K562 (cell line): ENCODE measurements at regions not wholly inside any gene's neighbourhood (a gene's known extent, or its start where the extent isn't known, plus 50 kb on each side); places are given as distances from the start of the nearest gene placed in this dataset.
A peak's percentile ranks its signal among the peaks of the same experiment; 100 is the strongest.

ENCODE experiments used
- BRF1 ChIP-seq: IDR thresholded peaks from 3 replicates; pipeline ENCODE4 v1.6.1; 2011; ENCODE audit warnings: borderline replicate concordance, mild to moderate bottlenecking; ENCODE audit not compliant: insufficient read length; ENCODE audit errors: extremely low read depth
- ETS2 ChIP-seq: IDR thresholded peaks from 2 replicates; pipeline ENCODE4 v1.6.1; 2016; ENCODE audit warnings: borderline replicate concordance, missing genetic modification characterization, mild to moderate bottlenecking, moderate library complexity, missing compliant biosample characterization; ENCODE audit not compliant: poor library complexity, severe bottlenecking
- FOXP1 ChIP-seq: sonication (generic); formaldehyde crosslinking; IDR thresholded peaks from 2 replicates; pipeline ENCODE4 v1.8.0; 2022; ENCODE audit warnings: mild to moderate bottlenecking, missing genetic modification reagents
- HDAC3 ChIP-seq: fragments of 450-650 bp; IDR thresholded peaks from 2 replicates; pipeline ENCODE4 v1.6.1; 2018; ENCODE audit warnings: borderline replicate concordance, mild to moderate bottlenecking, moderate library complexity; ENCODE audit not compliant: partially characterized antibody
- HNRNPK ChIP-seq: fragments of 200-400 bp; formaldehyde crosslinking; IDR thresholded peaks from one replicate; pipeline ENCODE4 v1.6.1; 2018; ENCODE audit warnings: mild to moderate bottlenecking, low read depth, low read length; ENCODE audit not compliant: poor library complexity, severe bottlenecking
- IRF2 ChIP-seq: sonication (generic); formaldehyde crosslinking; IDR thresholded peaks from 2 replicates; pipeline ENCODE4 v1.8.1; 2022; ENCODE audit warnings: mild to moderate bottlenecking, missing genetic modification reagents
- MBD2 ChIP-seq: sonication (generic); IDR thresholded peaks from 2 replicates; pipeline ENCODE4 v1.6.1; 2016; ENCODE audit warnings: low read depth, borderline replicate concordance
- RUNX1 ChIP-seq: sonication (generic); IDR thresholded peaks from 2 replicates; pipeline ENCODE4 v1.6.1; 2016; ENCODE audit warnings: antibody characterized with exemption, low read depth
- STAT5A ChIP-seq: IDR thresholded peaks from 2 replicates; pipeline ENCODE4 v1.6.1; 2012; ENCODE audit warnings: low read length, inconsistent platforms, borderline replicate concordance
- TAF7 ChIP-seq: fragments of 450-650 bp; IDR thresholded peaks from 2 replicates; pipeline ENCODE4 v1.6.1; 2016; ENCODE audit warnings: missing genetic modification characterization, missing compliant biosample characterization
- VEZF1 ChIP-seq: fragments of 200-800 bp; sonication (Bioruptor generic); IDR thresholded peaks from 2 replicates; pipeline ENCODE4 v1.6.1; 2017; ENCODE audit warnings: missing genetic modification characterization, missing compliant biosample characterization
- ZBTB40 ChIP-seq, 2 experiments: fragments of 450-650 bp in 1 of 2; sonication (generic) in 1 of 2; formaldehyde crosslinking in 1 of 2; IDR thresholded peaks; 2 replicates each; pipeline versions ENCODE4 v1.7.1 to v1.9.0; 2016 to 2022; ENCODE audit warnings: inconsistent platforms in 1 of 2, mild to moderate bottlenecking in 1 of 2, missing genetic modification reagents in 1 of 2
- TF ChIP-seq, protein P1 (sequence below): fragments of 450-650 bp; formaldehyde crosslinking; IDR thresholded peaks from 2 replicates; pipeline ENCODE4 v1.4.0; 2020; ENCODE audit warnings: mild to moderate bottlenecking, mixed read lengths

DNA sequence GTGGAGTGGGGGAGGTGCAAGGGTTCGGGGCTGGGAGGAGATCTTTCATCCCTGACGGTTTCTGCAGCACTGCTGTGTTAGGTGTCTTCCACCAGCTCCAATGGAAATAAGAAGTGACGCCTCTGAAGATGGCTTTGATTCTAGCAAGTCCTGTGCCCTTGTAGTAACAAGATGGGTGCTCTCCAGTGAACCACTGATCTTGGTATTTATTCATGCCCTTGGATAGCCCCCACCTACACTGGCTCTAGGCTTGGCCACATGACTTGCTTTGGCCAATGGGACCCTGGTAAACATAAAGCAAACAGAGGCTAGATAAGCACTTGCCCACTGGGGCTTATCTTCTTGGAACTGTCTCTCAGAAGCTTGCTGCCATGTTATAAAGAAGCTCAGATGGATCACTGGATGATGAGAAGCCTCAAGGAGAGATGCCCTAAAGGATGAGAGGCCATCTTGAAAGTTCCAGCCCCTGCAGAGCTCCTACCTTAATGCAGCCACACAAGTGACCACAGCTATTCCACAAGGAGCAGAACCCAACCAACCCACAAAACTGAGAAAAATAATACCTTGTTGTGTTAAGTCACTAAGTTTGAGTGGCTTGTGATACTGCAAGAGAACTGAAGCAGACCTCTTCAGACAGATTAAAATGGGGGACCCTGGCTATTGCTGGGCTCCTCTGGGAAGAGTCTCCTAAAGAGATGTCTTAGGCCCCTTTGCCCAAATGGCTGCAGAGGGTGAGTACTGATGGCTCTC, 137.9 kb downstream of the PDCD6IP start (continued):
- no peak for TF ChIP-seq ZBTB40 (IDR thresholded peaks at IDR 0.05)
- no peak for TF ChIP-seq ZBTB40 (CRISPR knock-in tag; IDR thresholded peaks at IDR 0.05)
- peak; percentile 87 for TF ChIP-seq VEZF1 (CRISPR knock-in tag)
- TF ChIP-seq HDAC3 = no peak
- no peak for TF ChIP-seq ETS2
- peak; percentile 66; the same call in 1 of the 2 replicates for TF ChIP-seq STAT5A
- TF ChIP-seq, protein P1, sequence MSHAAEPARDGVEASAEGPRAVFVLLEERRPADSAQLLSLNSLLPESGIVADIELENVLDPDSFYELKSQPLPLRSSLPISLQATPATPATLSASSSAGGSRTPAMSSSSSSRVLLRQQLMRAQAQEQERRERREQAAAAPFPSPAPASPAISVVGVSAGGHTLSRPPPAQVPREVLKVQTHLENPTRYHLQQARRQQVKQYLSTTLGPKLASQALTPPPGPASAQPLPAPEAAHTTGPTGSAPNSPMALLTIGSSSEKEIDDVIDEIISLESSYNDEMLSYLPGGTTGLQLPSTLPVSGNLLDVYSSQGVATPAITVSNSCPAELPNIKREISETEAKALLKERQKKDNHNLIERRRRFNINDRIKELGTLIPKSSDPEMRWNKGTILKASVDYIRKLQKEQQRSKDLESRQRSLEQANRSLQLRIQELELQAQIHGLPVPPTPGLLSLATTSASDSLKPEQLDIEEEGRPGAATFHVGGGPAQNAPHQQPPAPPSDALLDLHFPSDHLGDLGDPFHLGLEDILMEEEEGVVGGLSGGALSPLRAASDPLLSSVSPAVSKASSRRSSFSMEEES (CRISPR knock-in tag) = no peak
- no peak for TF ChIP-seq HNRNPK
- TF ChIP-seq MBD2 = no peak
- 0 out of 2 replicates have a peak, but pooled peaks have one; percentile 63 for TF ChIP-seq RUNX1
- no peak for TF ChIP-seq TAF7 (tag)
- peak; percentile 72; the same call in 1 of the 2 replicates for TF ChIP-seq FOXP1
- no peak for TF ChIP-seq IRF2
- no peak for TF ChIP-seq BRF1
